Lower leg skin (tissue), 3 donors: ENCODE measurements at regions not wholly inside any gene's neighbourhood (a gene's known extent, or its start where the extent isn't known, plus 50 kb on each side); places are given as distances from the start of the nearest gene placed in this dataset.

Source experiments
- POLR2A ChIP-seq, 2 donors: fragments of 450-650 bp; IDR thresholded peaks; one replicate each; pipeline ENCODE4 v1.6.1; 2016 to 2017; ENCODE audit warnings: antibody characterized with exemption in 2 of 2, mild to moderate bottlenecking in 1 of 2, moderate library complexity in 1 of 2
- TF ChIP-seq, protein P1 (sequence below), 3 donors: fragments of 450-650 bp; IDR thresholded peaks; one replicate each; pipeline ENCODE4 v1.5.1; 2016; ENCODE audit warnings: antibody characterized with exemption in 3 of 3, mild to moderate bottlenecking in 3 of 3, moderate library complexity in 2 of 3

DNA sequence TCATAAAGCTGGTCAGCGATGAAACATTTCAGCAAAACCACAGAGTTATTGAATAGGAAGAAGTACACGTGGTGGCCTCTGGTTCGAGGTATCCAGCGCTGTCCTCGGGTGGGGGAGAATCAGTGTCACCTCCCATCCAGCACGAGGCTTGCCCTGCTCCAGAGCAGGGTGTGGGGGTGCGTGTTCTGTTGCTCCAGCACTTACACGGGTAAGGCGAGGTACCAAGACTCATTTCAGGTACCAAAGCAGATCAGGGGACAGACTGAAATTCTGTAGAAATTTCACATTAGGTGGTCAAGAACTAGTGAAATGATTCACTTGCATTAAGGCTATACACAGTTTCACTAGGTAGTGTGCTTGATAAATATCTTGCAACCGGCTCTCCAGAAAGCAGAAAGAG lies 164.2 kb upstream of the SOX1 start:
- TF ChIP-seq, protein P1, sequence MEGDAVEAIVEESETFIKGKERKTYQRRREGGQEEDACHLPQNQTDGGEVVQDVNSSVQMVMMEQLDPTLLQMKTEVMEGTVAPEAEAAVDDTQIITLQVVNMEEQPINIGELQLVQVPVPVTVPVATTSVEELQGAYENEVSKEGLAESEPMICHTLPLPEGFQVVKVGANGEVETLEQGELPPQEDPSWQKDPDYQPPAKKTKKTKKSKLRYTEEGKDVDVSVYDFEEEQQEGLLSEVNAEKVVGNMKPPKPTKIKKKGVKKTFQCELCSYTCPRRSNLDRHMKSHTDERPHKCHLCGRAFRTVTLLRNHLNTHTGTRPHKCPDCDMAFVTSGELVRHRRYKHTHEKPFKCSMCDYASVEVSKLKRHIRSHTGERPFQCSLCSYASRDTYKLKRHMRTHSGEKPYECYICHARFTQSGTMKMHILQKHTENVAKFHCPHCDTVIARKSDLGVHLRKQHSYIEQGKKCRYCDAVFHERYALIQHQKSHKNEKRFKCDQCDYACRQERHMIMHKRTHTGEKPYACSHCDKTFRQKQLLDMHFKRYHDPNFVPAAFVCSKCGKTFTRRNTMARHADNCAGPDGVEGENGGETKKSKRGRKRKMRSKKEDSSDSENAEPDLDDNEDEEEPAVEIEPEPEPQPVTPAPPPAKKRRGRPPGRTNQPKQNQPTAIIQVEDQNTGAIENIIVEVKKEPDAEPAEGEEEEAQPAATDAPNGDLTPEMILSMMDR (IDR thresholded peaks at IDR 0.05), result no peak
- TF ChIP-seq POLR2A (IDR thresholded peaks at IDR 0.05), result no peak
